ENCODE measurements at regions not wholly inside any gene's neighbourhood (a gene's known extent, or its start where the extent isn't known, plus 50 kb on each side); places are given as distances from the start of the nearest gene placed in this dataset.

GRCh38 chr4:14816623-14817261 lies 185.5 kb upstream of the CPEB2 start:
- DNase-seq: no peak

- no peak for DNase-seq
These were observed 178.1 kb upstream of the CPEB2 start for GRCh38 chr4:14824189-14824588.

DNA sequence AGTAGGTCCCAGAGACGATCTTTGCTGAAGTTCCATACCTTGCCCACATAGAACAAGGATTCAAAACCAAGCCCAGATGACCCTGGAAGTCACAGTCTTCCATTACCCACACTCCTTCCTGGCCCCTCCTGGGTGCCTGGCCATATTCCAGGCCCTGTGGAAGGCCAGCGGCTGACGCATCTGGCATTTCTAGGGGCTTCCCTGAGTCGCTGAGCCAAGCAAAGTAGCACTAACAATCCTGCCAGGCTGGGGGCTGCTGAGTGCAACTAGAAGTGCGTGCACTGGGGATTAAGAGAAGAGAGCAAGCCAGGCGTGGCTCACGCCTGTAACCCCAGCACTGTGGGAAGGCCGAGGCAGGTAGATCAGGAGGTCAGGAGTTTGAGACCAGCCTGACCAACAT lies 175.2 kb upstream of the CPEB2 start:
- no peak for DNase-seq

DNA sequence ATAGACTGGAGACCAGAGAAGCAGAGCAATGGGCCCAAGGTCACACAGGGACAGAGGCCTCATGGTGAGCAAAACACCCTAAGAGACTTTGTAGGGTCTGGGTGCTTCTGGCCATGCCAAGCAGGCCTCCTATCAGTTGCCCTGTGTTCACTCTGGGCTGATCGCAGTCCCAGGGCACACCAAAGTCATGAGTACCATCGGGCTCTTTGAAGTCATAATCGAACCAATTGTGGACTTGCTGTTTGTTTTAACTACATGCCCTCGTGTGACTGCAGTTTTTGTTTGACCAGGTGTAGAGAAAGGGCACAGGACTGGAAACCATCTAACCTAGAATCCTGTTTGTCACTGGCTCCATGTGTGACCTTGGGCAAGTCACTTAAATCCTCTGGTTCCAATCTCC lies 172.5 kb upstream of the CPEB2 start:
- no peak for DNase-seq

DNA sequence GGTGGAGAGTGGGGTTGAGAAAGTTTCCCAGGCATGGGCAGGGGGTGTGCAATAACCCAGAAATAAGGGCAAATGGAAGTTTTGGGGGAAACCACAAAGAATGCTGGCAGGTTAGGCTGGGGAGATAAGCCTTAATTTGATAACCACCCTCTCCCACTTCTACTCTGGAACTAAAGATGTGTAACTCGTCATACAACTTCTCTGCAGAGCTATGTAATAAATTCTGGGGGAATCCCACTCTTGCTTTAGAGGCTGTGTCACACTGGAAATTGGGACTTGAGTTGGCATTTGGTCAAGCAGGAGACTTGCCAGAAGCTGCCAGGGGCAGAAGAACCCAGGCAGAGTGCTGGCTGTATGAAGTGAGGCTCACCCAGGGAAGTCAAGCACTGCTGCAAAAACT lies 170.9 kb upstream of the CPEB2 start:
- DNase-seq: no peak

DNA sequence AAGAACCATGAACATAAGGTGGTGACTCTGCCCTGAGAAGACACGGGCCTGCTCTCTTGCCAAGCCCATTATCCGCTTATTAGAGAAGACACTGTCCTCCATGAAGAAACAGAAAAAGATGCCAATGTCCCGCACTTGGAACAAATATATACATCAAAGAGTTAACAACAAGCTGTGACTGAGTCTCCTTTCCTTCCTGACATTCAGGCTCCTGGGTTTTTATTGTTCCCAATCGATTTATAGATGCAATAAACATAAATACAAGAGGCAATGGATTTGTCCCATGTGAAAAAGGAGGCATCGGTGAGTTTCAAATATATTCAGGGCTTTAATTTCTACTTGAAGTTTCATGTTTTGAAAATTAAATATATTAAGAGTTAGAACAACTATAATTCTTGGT lies 169.2 kb upstream of the CPEB2 start:
- no peak for DNase-seq

GRCh38 chr4:14834382-14834781 lies 167.9 kb upstream of the CPEB2 start:
- DNase-seq: no peak

DNA sequence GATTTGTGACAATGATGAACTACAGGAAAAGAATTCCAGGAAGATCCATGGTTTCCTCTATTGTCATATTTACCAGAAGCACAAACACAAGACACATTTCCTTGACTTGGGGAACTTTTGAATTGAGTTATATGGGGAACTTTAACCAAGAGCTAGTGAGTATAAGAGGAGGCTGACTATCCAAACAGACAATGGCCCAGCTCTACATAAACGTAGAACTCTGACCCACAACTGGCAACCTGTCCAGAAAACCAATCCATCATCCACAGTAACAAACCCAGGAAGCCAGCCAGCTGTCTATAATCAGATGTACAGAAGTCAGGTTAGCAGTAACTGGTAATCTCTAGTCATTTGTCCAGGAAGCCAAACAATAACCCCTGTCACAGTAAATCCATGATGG lies 167.0 kb upstream of the CPEB2 start:
- DNase-seq: no peak

DNA sequence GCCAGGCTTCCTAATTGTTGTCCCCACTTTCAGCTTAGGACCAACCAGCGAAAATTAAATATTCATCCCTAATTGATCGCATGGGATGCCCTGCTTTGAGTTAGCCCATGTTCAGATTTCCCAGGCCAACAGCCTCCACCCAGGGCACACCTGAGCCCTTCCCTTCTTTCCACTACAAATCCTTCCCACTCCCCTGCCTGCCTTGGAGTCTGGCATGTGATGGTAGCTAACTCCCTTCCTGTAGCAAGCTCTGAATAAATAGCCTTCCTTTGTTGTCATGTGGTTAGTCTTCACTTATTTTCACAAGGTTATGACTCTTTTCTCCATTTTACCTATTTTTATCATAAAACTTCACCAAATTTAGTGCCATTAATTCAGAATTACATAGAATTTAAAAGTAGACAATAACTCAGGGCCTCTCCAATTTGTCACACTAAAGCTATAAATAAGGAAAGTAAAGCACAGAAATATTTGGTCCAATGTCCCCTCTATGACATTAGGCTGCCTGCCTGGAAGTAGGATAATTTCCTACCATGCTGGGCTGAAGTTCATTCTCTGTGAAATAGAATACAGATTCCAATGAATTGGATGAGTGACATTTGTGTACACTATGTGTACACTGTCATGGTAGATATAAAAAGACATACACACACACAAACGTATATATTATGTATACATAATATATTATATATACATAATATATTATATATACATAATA lies 166.4 kb upstream of the CPEB2 start:
- no peak for DNase-seq

DNA sequence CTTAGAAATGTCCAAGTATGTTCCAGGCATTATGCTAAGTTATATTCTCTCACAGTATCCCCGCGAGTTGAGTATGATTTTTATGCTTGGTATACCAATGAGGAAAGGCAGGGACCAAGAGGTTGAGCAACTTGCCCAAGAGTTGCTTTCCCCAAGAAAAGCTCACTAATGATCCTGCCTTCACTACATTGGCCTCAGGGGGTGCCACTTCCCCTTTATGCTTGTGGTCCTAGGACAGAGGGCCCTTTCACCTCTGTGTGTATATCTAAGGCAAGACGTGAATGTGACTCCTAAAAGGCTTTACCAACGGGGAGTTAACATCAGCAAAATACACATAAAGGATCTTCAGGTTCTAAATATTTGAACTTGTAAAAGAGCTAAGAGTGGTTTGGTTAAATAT lies 164.4 kb upstream of the CPEB2 start:
- peak in 2 of 4 experiments; percentile 7 to 20 for DNase-seq

GRCh38 chr4:14841801-14842768 lies 160.2 kb upstream of the CPEB2 start:
- no peak for DNase-seq

DNA sequence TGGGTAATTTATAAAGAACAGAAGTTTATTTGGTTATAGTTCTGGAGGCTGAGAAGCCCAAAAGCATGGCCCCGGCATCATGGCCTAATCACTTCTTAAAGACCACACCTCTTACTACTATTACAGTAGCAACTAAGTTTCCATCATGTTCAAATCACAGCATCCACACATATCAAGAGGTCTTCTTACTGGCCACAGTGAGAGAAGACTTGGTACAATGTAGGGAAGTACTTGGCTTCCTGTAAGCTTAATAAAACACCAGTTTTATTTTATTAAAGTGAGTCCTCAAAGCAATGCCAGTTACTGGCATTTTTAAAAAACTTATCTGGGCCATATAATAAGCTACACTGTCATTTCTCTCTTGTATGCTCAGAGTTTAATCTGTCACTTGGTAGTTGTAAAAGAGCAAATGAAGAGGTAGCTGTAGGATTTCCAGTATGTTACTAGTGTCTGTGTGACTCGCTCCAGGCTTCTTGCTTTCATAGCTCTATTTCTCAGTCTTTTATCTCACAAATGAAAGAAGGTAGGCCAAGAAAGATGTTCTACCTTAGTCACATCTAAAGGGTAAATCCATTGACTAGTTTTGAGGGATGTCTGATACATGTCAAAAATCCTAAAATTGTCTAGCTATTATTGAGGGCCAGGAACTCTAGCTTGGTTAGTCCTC lies 159.2 kb upstream of the CPEB2 start:
- DNase-seq: no peak

DNA sequence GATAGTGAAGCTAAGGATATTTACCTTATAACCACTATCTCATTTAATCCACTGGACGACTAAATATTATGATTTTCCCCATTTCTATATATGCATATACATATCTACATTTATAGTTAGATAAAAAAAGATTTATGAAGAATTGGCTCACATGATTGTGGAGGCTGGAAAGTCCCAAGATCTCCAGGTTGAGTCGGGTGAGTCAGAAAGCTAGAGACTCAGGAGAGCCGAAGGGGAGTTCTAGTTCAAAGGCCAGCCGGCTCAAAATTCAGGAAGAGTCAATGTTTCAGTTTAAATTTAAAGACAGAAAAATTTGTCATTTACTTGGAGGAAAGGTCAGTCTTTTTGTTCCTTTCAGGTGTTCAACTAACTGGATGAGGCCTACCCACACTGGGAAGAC lies 158.2 kb upstream of the CPEB2 start:
- peak in 2 of 4 experiments; percentile 29 to 41 for DNase-seq

DNA sequence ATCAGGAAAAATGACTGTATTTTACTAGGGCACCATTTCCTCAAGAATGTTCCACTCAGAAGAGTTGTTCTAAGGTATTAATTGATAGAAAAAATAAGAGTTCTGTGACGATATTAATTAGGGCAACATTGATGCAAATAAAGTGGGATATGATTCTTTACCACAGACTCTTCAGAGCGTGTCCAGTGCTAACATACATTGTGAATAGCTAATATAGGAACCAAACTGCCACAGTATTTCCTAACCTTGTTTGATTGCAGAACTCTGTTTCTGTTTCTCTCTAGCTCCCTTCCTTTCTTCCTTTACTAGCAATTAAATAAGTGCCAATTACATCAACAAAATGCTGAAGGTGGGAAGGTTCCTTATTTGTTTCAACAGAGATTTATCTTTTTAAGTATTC lies 154.1 kb upstream of the CPEB2 start:
- DNase-seq: peak in 3 of 4 experiments; percentile 24 to 65 (median 63)

DNA sequence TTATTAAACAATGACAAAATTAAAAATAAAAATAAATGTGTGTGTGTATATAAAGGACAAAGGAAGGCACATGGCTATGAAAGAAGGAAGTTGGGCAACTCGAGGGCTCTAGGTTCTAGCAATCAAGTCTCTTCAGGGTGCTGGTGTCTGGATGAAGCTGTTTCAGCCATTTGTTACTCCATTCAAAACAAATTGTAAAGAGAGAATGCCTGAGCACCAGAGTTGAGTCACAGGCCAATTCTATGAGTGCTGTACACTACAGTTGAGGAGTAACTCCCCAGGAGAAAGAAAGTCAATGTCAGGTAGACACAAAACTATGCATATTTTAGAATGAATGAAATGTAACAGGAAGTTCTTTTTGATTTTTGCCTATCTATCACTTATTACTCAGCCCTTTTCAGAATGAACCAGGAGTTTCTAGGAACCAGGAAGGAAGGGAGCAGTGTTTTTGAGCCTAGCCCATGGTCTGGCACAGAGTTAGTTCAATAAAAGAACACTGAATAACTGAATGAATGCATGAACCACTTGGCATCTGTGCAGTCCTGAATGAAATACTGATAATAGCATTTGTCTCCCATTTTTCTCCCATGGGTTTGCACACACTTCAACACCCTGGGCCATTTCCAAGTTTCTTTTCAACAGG lies 151.7 kb upstream of the CPEB2 start:
- DNase-seq: peak; percentile 50 to 75 (median 66)

DNA sequence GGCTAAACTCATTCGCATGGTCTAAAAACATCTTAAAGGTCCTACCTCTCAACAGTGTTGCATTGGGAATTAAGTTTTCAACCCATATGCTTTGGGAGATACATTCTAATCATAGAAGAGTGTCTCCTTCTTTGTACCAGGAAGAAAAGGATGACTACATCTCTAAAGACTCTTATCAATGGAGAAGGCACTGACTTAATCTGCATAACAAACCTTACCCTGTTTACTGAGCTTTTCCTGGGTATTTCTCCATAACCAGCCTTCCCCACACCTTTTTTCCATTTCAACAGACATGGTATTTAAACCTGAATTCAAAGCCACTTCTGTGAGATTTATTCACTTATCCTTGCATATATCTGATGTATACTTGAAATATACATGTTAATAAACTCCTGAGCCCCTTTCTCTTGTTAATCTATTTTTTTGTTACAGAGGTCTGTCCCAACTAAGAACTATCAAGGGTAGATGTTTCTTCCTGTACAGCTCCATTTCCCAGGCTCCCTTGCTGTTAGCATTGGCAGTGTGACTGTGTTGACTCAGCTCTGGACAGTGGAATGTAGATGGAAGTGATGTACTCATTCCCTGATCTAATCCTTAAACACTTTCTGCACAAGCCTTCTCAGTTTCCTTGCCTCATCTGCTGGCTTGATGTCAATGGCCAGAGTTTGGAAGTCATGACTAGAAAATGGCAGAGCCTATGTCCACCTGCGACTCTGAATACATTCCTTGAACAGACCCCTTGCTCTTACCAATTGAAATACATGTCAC lies 148.9 kb upstream of the CPEB2 start:
- peak in 1 of 4 experiments; percentile 13 for DNase-seq

- no peak for DNase-seq
These were observed 146.6 kb upstream of the CPEB2 start for GRCh38 chr4:14855719-14856061.

- DNase-seq: peak; percentile 91 to 98 (median 94)
These were observed 146.0 kb upstream of the CPEB2 start for GRCh38 chr4:14856062-14856933.

- peak in 1 of 4 experiments; percentile 26 for DNase-seq
These were observed 145.4 kb upstream of the CPEB2 start for GRCh38 chr4:14856934-14857235.

- DNase-seq: no peak
These were observed 144.8 kb upstream of the CPEB2 start for GRCh38 chr4:14857475-14857874.

- DNase-seq: peak in 3 of 4 experiments; percentile 30 to 74 (median 69)
These were observed 144.3 kb upstream of the CPEB2 start for GRCh38 chr4:14857981-14858380.

Measured in suppressor macrophage (primary cell).